CD1c-positive myeloid dendritic cell (primary cell): ENCODE measurements at regions not wholly inside any gene's neighbourhood (a gene's known extent, or its start where the extent isn't known, plus 50 kb on each side); places are given as distances from the start of the nearest gene placed in this dataset.

Source experiments
- DNase-seq: peaks from one replicate; pipeline ENCODE4 v3.0.0-alpha.2; 2016; ENCODE audit errors: extremely low spot score

DNA sequence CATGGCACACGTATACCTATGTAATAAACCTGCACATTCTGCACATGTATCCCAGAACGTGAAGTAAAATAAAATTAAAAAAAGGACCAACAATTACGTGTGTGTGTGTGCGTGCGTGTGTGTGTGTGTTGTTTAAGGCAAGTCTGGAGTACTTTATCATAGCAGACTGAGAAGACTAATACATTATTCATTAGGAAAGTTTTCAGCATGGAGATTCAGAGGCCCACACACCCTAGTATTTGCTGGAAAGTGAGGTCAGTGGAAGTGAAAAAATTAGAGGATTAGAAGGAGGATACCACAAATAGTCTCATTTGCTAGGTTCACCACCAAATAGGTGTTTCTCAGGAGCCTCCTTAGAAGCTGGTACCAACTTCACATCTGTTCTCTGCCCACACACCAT, 457.1 kb upstream of the CPEB2 start:
- no peak for DNase-seq

- DNase-seq = no peak
Observed at GRCh38 chr4:14545807-14546206, 456.5 kb upstream of the CPEB2 start.

- no peak for DNase-seq
Observed at GRCh38 chr4:14552119-14552518, 450.2 kb upstream of the CPEB2 start.

GRCh38 chr4:14559646-14560045, 442.6 kb upstream of the CPEB2 start:
- no peak for DNase-seq

- DNase-seq = no peak
Observed at GRCh38 chr4:14560577-14560976, 441.7 kb upstream of the CPEB2 start.

- no peak for DNase-seq
Observed at GRCh38 chr4:14562901-14563300, 439.4 kb upstream of the CPEB2 start.

GRCh38 chr4:14564281-14564680, 438.0 kb upstream of the CPEB2 start:
- DNase-seq = no peak

- no peak for DNase-seq
Observed at GRCh38 chr4:14566518-14566917, 435.8 kb upstream of the CPEB2 start.

- DNase-seq = no peak
Observed at GRCh38 chr4:14568351-14568750, 433.9 kb upstream of the CPEB2 start.

DNA sequence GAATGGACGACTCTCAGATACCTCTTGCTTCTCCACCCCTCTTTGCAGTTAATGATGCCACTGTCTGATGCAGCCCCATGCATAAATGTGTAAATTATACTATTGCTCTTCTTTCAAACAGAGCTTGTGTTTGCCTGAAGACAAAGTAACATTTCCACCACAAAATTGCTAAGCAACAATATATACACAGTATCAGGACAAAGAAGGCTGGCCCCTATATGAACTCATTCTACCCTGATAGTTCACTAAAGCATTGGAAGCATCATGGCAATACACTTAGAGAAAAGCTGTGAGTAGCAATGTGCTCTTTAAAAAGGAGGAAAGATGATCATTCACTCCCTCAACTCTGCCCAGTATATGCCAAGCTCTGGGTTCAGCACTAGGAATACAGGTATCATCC, 427.0 kb upstream of the CPEB2 start:
- no peak for DNase-seq

DNA sequence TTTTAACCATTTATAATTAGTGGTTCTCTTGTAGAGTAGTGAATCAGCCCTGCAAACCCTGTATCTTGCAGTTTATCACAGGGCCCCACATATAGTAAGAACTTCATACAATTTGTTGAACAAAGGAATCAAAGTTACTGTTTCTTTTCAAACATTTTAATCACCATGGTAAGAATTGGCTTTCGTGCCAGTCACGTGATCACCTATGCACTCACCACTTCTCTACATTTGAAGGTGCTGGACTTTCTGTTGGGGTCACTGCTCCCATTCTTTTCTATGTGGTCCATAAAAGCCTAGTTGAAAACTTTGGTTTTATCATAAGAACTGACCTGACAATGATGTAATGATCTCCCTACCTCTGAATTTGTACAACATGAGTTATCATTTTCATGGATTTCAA, 426.4 kb upstream of the CPEB2 start:
- no peak for DNase-seq

DNA sequence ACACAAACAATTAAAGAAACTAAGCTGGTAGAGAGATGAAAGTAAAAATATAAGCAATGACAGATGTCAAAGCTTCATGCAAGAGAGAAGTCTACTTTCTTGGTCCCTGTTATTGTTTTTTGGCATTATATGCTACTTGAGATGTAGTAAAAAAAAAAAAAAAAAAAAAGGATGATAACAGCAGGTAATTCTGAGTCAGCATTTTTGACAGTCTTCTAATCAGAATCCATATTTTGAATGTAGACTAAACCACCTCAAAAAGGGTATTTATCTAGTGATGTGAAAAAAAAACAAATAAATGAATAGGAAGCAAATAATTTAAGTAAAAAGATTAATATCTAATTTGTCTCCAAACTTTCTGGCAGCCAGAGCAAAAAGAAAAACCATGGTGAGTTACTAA, 422.2 kb upstream of the CPEB2 start:
- no peak for DNase-seq

- DNase-seq = no peak
Observed at GRCh38 chr4:14581741-14582140, 420.5 kb upstream of the CPEB2 start.

GRCh38 chr4:14582677-14583076, 419.6 kb upstream of the CPEB2 start:
- no peak for DNase-seq

GRCh38 chr4:14583331-14583730, 418.9 kb upstream of the CPEB2 start:
- DNase-seq = no peak

DNA sequence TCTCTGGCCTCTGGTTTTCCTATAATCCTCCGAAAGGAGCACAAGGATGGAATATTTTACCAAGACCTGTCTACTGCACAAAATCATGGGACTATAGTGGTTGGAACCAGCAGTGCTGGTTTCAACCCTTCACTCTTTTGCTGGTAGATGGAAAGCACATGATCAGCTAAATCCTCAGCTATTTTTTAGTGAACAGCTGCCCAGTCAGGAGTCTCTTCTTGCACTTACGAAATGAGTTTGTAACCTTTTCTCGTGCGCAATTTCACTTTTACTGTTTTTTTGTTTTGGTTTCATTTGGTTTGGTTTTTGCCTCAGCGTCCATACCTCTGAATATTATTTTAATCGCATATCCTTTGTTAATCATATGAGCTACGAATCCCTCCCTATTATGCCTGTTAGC, 418.5 kb upstream of the CPEB2 start:
- DNase-seq = no peak

- DNase-seq = no peak
Observed at GRCh38 chr4:14592950-14593349, 409.3 kb upstream of the CPEB2 start.

DNA sequence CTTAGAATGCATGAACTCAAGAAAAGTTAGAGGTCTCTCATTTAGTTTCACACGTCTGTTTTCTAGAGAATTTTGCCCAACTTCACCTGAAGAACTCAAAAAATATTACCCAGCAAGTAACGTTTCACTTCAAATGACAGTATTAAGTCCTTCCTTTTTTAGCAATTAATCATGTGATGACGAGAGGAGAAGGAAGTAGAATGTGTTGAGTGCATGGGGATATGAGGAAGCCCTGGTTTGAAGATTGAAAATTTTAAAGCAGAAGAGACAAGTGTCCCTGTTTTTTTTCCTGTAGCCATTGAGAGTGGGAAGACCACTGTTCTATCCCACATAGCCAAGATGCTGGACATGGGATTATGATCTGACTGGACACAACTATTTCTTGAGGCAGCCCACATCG, 406.3 kb upstream of the CPEB2 start:
- DNase-seq = no peak

DNA sequence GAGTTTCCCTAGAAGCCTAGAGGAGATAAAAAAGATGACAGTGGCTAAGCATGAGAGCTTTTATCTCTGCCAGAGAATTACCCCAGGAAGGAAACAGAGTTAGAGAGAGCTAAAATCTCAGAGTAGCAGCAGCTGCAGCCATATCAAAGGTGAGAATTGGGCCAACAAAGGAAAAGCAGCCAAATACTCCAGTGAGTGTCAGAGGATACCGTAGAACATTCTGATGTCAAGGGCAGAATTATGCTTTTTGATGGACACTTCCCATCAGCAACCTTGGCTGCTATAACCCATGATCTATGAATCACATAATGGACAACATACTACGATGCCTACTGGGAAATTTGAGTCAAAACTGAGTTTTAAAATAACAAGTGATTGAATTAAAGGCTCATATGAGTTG, 405.8 kb upstream of the CPEB2 start:
- DNase-seq = no peak

- DNase-seq = no peak
Observed at GRCh38 chr4:14596904-14597303, 405.4 kb upstream of the CPEB2 start.

DNA sequence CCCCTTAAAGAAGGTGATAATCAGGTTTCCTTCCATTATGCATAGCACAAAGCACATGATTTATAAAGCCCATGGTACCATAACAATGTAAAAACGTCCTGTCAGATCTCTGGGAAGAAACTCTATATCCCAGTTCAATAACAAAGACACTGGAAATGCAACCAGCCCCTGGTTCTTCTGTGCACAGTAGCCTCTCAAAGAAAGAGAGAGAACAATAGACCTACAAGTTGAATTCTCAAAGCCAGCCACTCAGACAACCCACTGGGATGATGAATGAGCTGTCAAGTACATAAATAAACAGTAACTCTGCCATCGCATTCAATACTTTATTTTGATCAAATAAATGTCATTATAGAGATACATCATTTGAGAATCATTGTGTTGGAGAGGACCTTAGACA, 400.1 kb upstream of the CPEB2 start:
- DNase-seq = no peak

GRCh38 chr4:14607001-14607400, 395.3 kb upstream of the CPEB2 start:
- DNase-seq = no peak

GRCh38 chr4:14607578-14607977, 394.7 kb upstream of the CPEB2 start:
- no peak for DNase-seq

GRCh38 chr4:14608630-14609029, 393.7 kb upstream of the CPEB2 start:
- no peak for DNase-seq

DNA sequence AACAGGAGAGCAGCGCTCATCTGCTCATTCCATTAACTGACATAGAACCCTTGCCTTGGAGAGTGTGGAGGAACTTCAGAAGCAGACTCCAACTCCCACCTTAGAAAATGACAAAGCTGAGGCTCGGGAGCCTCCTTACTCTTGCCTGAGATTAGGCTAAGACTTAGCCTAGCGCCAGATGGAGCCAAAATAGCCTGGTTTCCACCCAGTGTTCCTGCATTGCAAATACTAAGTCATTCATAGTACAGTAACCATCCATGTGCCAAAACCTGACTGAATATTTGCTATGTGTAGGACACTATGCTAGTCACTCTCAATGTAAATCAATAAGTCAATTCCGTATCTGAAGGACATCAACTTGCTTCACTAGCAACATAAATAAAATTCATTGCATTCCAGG, 387.4 kb upstream of the CPEB2 start:
- DNase-seq = no peak
